WTC11 (cell line): ENCODE measurements at regions not wholly inside any gene's neighbourhood (a gene's known extent, or its start where the extent isn't known, plus 50 kb on each side); places are given as distances from the start of the nearest gene placed in this dataset.

Source experiments
- TF ChIP-seq, protein P1 (sequence below): fragments of 200-600 bp; IDR thresholded peaks from 2 replicates; pipeline ENCODE4 v1.8.0; 2022; ENCODE audit warnings: antibody characterized with exemption
- TF ChIP-seq, protein P2 (sequence below): sonication (generic); formaldehyde crosslinking; IDR thresholded peaks from 2 replicates; pipeline ENCODE4 v1.8.1; 2023; ENCODE audit warnings: mild to moderate bottlenecking, missing genetic modification reagents
- TF ChIP-seq, protein P3 (sequence below): sonication (generic); formaldehyde crosslinking; IDR thresholded peaks from 2 replicates; pipeline ENCODE4 v1.8.0; 2022; ENCODE audit warnings: mild to moderate bottlenecking, missing genetic modification reagents

DNA sequence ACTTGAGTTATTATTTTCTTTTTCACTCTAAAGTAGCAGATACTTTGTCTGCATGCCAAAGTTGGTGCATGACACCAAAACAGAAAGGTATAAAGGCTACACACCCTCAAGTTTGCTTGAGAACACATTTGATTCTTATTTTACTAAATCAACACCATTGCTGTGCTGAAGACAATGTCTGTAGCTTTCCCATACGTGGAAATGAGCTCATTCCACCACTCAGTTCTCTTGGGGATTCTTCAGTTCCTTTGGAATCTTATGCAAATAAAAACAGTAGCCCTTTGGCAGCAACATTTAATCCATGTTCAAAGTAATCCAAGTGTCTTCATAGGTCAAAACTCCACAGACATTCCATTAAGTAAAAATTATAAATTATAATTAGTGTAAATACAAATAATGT, 264.9 kb downstream of the TLE1 start:
- TF ChIP-seq, protein P1, sequence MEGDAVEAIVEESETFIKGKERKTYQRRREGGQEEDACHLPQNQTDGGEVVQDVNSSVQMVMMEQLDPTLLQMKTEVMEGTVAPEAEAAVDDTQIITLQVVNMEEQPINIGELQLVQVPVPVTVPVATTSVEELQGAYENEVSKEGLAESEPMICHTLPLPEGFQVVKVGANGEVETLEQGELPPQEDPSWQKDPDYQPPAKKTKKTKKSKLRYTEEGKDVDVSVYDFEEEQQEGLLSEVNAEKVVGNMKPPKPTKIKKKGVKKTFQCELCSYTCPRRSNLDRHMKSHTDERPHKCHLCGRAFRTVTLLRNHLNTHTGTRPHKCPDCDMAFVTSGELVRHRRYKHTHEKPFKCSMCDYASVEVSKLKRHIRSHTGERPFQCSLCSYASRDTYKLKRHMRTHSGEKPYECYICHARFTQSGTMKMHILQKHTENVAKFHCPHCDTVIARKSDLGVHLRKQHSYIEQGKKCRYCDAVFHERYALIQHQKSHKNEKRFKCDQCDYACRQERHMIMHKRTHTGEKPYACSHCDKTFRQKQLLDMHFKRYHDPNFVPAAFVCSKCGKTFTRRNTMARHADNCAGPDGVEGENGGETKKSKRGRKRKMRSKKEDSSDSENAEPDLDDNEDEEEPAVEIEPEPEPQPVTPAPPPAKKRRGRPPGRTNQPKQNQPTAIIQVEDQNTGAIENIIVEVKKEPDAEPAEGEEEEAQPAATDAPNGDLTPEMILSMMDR: no peak
- TF ChIP-seq, protein P2, sequence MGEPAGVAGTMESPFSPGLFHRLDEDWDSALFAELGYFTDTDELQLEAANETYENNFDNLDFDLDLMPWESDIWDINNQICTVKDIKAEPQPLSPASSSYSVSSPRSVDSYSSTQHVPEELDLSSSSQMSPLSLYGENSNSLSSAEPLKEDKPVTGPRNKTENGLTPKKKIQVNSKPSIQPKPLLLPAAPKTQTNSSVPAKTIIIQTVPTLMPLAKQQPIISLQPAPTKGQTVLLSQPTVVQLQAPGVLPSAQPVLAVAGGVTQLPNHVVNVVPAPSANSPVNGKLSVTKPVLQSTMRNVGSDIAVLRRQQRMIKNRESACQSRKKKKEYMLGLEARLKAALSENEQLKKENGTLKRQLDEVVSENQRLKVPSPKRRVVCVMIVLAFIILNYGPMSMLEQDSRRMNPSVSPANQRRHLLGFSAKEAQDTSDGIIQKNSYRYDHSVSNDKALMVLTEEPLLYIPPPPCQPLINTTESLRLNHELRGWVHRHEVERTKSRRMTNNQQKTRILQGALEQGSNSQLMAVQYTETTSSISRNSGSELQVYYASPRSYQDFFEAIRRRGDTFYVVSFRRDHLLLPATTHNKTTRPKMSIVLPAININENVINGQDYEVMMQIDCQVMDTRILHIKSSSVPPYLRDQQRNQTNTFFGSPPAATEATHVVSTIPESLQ (CRISPR knock-in tag): no peak
- TF ChIP-seq, protein P3, sequence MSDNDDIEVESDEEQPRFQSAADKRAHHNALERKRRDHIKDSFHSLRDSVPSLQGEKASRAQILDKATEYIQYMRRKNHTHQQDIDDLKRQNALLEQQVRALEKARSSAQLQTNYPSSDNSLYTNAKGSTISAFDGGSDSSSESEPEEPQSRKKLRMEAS (CRISPR knock-in tag): no peak
